ENCODE measurements at regions not wholly inside any gene's neighbourhood (a gene's known extent, or its start where the extent isn't known, plus 50 kb on each side); places are given as distances from the start of the nearest gene placed in this dataset.
A peak's percentile ranks its signal among the peaks of the same experiment; 100 is the strongest.

DNA sequence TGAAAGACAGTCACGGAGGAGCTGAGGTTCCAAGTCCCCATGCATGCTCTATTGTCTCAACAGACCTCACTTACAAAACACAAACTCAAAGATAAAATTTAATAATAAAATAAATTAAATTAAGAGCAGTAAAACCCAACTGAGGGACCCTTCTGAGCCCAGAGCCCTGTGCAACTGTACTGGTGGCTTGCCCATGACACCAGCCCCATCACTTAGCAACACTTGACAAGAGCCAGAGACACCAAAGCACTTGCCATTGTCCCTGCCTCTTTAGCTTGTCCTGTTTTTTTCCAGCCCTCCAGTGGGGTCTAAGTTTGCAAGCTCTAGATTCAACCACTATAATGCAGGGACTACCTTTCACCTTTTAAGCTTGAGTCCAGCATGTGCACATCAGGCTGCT is 117.9 kb downstream of the JCAD start:
- H3K27me3 ChIP-seq, result no peaks in the 10 kb centered on the region
- H3K4me3 ChIP-seq, result no peak overlapping the region
- peak in 1 of 7 donors; percentile 81 for DNase-seq
- peaks cover 0 to 6% of the 10 kb centered on the region in 2 donors for H3K4me1 ChIP-seq (replicated peaks in 1 of 2)
- intact Hi-C loops (cut with DNase I), result no loop called here
- WGBS, 4 donors, result 81 to 88% (median 84%) methylated on average over 1 of the region's 1 CpG
- no peak overlapping the region for H3K27ac ChIP-seq
- no peaks in the 10 kb centered on the region for H3K36me3 ChIP-seq (replicated peaks in 1 of 2)
- no peaks in the 10 kb centered on the region for H3K9me3 ChIP-seq (replicated peaks in 1 of 3)
- TF ChIP-seq POLR2A (IDR thresholded peaks at IDR 0.05), result no peak
- TF ChIP-seq, protein P1, sequence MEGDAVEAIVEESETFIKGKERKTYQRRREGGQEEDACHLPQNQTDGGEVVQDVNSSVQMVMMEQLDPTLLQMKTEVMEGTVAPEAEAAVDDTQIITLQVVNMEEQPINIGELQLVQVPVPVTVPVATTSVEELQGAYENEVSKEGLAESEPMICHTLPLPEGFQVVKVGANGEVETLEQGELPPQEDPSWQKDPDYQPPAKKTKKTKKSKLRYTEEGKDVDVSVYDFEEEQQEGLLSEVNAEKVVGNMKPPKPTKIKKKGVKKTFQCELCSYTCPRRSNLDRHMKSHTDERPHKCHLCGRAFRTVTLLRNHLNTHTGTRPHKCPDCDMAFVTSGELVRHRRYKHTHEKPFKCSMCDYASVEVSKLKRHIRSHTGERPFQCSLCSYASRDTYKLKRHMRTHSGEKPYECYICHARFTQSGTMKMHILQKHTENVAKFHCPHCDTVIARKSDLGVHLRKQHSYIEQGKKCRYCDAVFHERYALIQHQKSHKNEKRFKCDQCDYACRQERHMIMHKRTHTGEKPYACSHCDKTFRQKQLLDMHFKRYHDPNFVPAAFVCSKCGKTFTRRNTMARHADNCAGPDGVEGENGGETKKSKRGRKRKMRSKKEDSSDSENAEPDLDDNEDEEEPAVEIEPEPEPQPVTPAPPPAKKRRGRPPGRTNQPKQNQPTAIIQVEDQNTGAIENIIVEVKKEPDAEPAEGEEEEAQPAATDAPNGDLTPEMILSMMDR (IDR thresholded peaks at IDR 0.05), result no peak

DNA sequence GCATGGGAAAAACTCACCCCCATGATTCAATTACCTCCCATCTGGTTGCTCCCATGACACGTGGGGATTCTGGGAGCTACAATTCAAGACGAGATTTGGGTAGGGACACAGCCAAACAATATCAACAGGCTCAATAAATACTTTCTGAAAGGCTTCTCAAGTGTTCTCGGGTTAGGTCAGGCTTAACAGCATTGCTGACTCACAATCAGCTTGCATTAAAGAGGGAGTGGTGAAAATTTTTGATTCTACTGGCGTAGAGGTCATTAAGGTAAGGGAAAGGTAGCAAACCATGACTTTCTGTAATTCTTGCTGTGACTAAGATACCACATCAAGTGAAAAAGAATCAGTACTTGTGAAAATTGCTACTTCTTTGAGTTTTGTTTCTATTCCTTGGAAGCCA is 126.4 kb downstream of the JCAD start:
- no peak for DNase-seq
- 70 to 85% (median 76%) methylated on average over 4 of the region's 4 CpGs for WGBS, 4 donors
- intact Hi-C loops (cut with DNase I), result no loop called here

DNA sequence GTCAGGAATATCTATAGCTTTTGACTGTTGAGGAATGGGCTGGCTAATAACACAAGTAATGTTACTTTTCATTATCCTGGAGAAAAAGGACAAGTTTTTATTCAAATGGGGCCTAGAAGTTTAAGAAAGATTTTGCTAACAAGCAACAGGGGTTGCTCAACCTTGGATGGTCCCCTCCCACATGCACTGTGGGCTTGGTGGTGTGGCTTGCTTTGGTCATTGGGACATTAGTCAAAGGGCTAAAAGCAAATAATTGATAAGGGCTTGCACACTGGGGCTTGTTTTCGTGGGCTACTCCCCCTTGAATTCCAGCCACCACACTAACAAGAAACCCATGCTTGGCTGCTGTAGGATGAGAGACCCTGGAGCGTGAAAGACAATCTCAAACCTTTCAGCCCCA is 127.6 kb downstream of the JCAD start:
- Histone ChIP-seq H3K4me1 (replicated peaks in 1 of 2) (no peaks in the 10 kb centered on the region), H3K9me3 (replicated peaks in 1 of 3) (no peaks in the 10 kb centered on the region), H3K27ac (no peak overlapping the region), H3K27me3 (no peaks in the 10 kb centered on the region), H3K36me3 (replicated peaks in 1 of 2) (no peaks in the 10 kb centered on the region), H3K4me3 (no peak overlapping the region)
- TF ChIP-seq, protein P1 (IDR thresholded peaks at IDR 0.05), result no peak
- no peak for TF ChIP-seq POLR2A (IDR thresholded peaks at IDR 0.05)
- intact Hi-C loops (cut with DNase I), result no loop called here
- WGBS, 4 donors, result 71 to 92% (median 81%) methylated on average over 1 to 2 of the region's 2 CpGs
- no peak for DNase-seq

More for the DNA sequence above, 126.4 kb downstream of the JCAD start:
- Histone ChIP-seq H3K4me1 (replicated peaks in 1 of 2) (no peaks in the 10 kb centered on the region), H3K9me3 (replicated peaks in 1 of 3) (no peaks in the 10 kb centered on the region), H3K27me3 (no peaks in the 10 kb centered on the region), H3K27ac (no peak overlapping the region), H3K4me3 (no peak overlapping the region), H3K36me3 (replicated peaks in 1 of 2) (no peaks in the 10 kb centered on the region)
- TF ChIP-seq, protein P1 (IDR thresholded peaks at IDR 0.05), result no peak
- TF ChIP-seq POLR2A (IDR thresholded peaks at IDR 0.05), result no peak

DNA sequence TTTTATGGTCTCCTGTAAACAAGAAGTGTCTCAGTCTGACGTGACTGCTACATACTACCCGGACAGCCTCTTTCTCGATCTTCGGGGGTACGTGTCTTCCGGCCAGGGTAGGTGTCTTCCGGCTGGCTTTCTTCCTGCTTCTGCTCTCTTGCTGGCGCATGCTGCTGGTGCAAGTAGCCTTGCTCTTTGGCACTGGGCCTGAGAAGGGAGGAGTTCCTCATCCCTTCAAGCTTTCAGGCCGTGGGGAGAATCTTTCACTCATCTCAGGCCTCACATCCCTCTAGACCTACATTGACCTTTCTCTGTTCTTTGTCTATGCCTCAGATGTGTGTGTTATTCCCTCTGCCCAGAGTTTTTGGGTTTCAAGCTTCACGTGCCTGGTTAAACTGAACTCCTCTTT is 130.4 kb downstream of the JCAD start:
- 80 to 94% (median 89%) methylated on average over 3 to 10 of the region's 10 CpGs for WGBS, 4 donors
- TF ChIP-seq, protein P1 (IDR thresholded peaks at IDR 0.05), result no peak
- TF ChIP-seq POLR2A (IDR thresholded peaks at IDR 0.05), result no peak
- Histone ChIP-seq H3K4me1 (replicated peaks in 1 of 2) (no peaks in the 10 kb centered on the region), H3K27me3 (no peaks in the 10 kb centered on the region), H3K36me3 (replicated peaks in 1 of 2) (no peaks in the 10 kb centered on the region), H3K4me3 (no peak overlapping the region), H3K27ac (no peak overlapping the region), H3K9me3 (replicated peaks in 1 of 3) (no peaks in the 10 kb centered on the region)
- DNase-seq, result no peak
- intact Hi-C loops (cut with DNase I), result no loop called here

Measured in adrenal gland (tissue), 9 donors.